AG10803 (cell line): ENCODE measurements at regions not wholly inside any gene's neighbourhood (a gene's known extent, or its start where the extent isn't known, plus 50 kb on each side); places are given as distances from the start of the nearest gene placed in this dataset.
"Not testable (repeated sequence)": the region's sequence is repeated elsewhere in the genome, so short reads cannot be mapped to it uniquely, and the experiment has no call there.

Experiments used
- DNase-seq: peaks from one replicate; pipeline ENCODE4 v3.0.0; 2010; ENCODE audit warnings: low read depth
- H3K4me3 ChIP-seq: 2 replicates; pipeline ENCODE4 v1.5.1; 2011; ENCODE audit warnings: mild to moderate bottlenecking, low read length, control low read depth
- CTCF ChIP-seq: conservative IDR thresholded peaks from 2 replicates; pipeline ENCODE4 v1.5.1; 2011; ENCODE audit warnings: mild to moderate bottlenecking, low read length, control low read depth, inconsistent platforms

- TF ChIP-seq CTCF: no peak
- no peak overlapping the region for H3K4me3 ChIP-seq
- DNase-seq: no peak
These were observed 598.9 kb upstream of the LINC00305 start for GRCh38 chr18:64747803-64748202.

GRCh38 chr18:64742898-64743297, 594.0 kb upstream of the LINC00305 start:
- no peak for TF ChIP-seq CTCF
- no peak for DNase-seq
- no peak overlapping the region for H3K4me3 ChIP-seq

- no peak for DNase-seq
- no peak for TF ChIP-seq CTCF
- no peak overlapping the region for H3K4me3 ChIP-seq
These were observed 585.2 kb upstream of the LINC00305 start for GRCh38 chr18:64734063-64734462.

GRCh38 chr18:64725657-64726056, 576.8 kb upstream of the LINC00305 start:
- not testable (repeated sequence) for H3K4me3 ChIP-seq, DNase-seq

- TF ChIP-seq CTCF: no peak
- no peak overlapping the region for H3K4me3 ChIP-seq
- DNase-seq: no peak
These were observed 572.0 kb upstream of the LINC00305 start for GRCh38 chr18:64720781-64721464.

GRCh38 chr18:64718808-64719207, 569.9 kb upstream of the LINC00305 start:
- no peak for TF ChIP-seq CTCF
- H3K4me3 ChIP-seq: no peak overlapping the region
- no peak for DNase-seq

GRCh38 chr18:64717026-64717425, 568.1 kb upstream of the LINC00305 start:
- DNase-seq: no peak
- TF ChIP-seq CTCF: no peak
- H3K4me3 ChIP-seq: no peak overlapping the region

GRCh38 chr18:64714086-64714485, 565.2 kb upstream of the LINC00305 start:
- H3K4me3 ChIP-seq: no peak overlapping the region
- TF ChIP-seq CTCF: no peak
- DNase-seq: no peak
